Dedifferentiated amniotic fluid mesenchymal stem cell (primary cell): ENCODE measurements at regions not wholly inside any gene's neighbourhood (a gene's known extent, or its start where the extent isn't known, plus 50 kb on each side); places are given as distances from the start of the nearest gene placed in this dataset.
"Not testable (repeated sequence)": the region's sequence is repeated elsewhere in the genome, so short reads cannot be mapped to it uniquely, and the experiment has no call there.

Source experiments
- DNase-seq: peaks from one replicate; pipeline ENCODE4 v3.0.0-alpha.2; 2016; ENCODE audit errors: extremely low spot score

DNA sequence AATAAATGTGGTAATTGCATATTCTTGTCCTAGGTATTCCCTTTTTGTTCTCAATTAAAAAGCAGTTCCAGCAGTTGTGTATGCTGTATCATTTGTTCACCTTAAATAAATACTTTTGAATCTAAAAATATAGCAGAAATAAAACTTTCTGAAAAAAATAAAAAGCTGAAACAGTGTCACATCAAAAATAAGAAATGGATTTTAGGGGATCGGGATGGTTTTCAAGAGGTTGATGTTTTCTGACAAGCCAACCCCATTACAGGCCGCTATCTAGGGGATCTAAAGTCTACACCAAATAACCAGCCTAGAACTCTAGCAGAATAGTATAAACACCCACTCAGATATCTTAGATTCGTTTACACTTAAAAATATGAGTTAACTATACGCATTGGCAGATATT lies 95.4 kb upstream of the MAML3 start:
- peak; percentile 36 for DNase-seq

DNA sequence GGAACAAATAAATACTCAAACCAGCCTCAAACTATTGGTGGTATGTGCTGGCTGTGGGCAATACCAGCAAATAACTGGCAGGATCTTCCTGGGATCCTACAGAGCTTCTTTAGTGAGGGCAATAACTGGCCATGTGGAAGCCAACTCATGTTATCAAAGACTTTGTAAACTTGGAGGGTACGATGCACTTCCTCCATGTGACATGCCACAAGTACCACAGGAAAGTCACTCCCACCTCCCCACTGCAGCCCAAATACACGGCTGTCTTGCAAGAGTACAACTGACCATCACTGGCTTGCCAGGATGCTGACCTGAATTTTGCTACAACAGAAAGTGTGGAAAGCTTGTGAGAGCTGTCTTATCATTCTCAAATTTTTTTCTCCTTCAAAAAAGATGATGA lies 93.3 kb upstream of the MAML3 start:
- no peak for DNase-seq

GRCh38 chr4:140246216-140246615 lies 92.2 kb upstream of the MAML3 start:
- no peak for DNase-seq

- no peak for DNase-seq
Observed at GRCh38 chr4:140244328-140244727, 90.3 kb upstream of the MAML3 start.

GRCh38 chr4:140243278-140243753 lies 89.3 kb upstream of the MAML3 start:
- DNase-seq: no peak

DNA sequence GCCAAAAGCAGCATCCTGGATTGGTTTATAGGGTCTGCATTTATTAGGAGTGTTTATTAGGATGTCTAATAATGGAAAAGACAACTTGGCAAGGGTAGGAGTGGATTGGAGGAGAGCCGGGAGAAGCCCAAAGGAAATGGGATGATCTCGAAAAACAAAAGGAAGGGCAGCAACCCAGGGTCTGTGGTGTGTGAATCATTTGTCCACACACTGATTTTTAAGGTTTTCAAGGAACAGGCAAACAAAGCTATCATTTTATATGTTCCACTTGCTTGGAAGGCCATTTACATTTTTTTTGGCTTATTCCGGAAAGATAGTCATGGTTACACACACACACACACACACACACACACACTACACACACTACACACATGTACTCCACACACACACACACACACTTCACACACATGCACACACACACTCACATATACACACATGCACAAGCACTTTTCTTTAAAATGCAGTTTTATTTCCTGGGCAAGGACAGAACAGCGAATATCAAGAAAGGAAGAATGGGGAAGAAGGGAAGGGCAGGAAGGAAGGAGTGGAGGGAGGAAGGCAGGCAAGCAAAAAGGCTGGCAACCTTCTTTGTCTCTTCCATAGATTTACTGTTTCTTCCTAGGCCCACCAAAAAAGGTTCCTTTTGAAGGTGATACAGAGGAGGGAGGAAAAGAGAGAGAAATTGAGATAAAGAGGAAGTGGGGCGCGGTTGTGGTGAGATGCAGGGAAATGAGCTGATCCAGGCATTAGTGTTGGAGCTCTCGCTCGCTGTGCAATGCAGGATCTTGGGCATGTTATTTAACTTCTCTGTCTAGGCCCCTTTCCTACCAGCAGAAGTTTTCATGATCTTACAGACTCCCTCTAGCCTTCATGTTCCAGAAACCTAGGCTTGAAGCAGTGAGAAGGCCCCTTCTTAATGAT lies 88.6 kb upstream of the MAML3 start:
- DNase-seq: no peak

- no peak for DNase-seq
Observed at GRCh38 chr4:140240237-140240636, 86.3 kb upstream of the MAML3 start.

DNA sequence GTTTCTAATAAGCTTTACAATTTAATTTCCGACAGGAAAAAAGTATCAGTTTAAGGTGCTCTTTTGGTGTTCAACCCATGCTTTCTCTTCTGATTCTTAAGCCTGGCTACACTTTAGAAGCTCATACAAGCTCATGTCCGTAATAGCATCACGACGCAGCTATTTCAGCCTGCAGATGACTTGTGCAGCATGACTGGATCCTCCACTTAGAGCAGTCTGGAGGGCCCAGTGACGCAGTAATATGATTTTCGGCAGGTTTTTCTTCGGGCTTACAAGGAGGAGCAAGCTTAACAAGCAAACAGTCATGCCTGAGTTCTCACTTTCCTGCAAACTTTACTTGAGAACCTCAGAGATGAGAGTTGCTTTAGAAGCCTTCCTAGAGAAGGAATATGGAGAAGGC lies 85.3 kb upstream of the MAML3 start:
- DNase-seq: no peak

- peak; percentile 69 for DNase-seq
Observed at GRCh38 chr4:140238351-140239056, 84.5 kb upstream of the MAML3 start.

- DNase-seq: peak; percentile 92
Observed at GRCh38 chr4:140237616-140238350, 83.8 kb upstream of the MAML3 start.

GRCh38 chr4:140236654-140237169 lies 82.7 kb upstream of the MAML3 start:
- no peak for DNase-seq

DNA sequence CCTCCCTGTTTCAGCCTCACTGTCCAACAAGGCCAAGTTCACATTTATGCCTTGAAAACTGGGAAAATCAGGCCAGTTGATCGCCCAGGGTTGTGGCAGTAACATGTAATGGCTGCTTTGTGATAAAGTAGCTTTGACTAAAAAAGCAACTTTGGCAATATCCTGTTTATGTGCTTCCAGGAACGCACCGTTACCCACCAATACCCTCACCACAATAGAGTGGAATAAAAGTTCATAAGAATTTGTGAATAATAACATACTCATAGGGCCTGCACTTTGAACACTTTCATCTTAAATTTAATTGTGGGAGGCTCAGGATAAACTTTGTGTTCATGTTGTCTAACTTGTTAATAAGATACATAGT lies 80.7 kb upstream of the MAML3 start:
- no peak for DNase-seq

GRCh38 chr4:140233791-140234696 lies 80.1 kb upstream of the MAML3 start:
- peak; percentile 36 for DNase-seq

DNA sequence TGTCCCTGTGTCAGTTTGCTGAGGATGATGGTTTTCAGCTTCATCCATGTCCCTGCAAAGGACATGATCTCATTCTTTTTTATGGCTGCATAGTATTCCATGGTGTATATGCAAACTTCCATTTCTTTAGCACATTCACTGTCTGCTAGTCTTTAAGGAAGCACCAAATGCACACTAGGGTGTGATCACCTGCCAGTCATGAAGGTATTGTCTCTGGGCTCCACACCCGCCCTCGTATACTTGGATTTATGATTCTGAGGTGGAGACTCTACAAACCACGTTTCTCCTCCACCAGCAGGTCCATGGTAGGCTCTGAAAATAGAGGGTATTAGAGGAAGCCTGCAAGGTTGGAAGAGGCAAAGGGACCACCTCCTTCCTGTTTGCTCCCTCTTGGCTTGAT lies 75.9 kb upstream of the MAML3 start:
- no peak for DNase-seq

- DNase-seq: no peak
Observed at GRCh38 chr4:140227286-140227685, 73.3 kb upstream of the MAML3 start.

GRCh38 chr4:140223056-140223810 lies 69.2 kb upstream of the MAML3 start:
- no peak for DNase-seq

GRCh38 chr4:140222171-140222570 lies 68.2 kb upstream of the MAML3 start:
- no peak for DNase-seq

DNA sequence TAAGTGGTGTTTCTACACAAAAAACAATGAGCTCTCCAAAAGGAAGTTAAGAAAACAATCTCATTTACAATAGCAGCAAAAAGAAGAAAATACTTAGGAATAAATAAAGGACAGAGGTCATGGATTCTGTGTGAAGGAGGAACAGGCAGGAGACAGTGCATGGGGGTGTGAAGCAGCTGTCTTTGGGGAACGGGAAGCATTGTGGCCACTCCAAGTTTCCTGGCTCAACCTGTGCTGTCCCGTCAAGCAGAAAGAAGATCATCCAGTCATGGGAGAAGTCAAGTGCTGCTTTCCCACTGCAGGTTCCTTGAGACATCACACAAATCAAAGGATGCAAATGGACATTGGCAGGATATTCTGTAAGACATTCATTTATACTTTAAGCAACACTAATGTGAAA lies 66.1 kb upstream of the MAML3 start:
- DNase-seq: no peak

- DNase-seq: no peak
Observed at GRCh38 chr4:140219567-140219966, 65.6 kb upstream of the MAML3 start.

DNA sequence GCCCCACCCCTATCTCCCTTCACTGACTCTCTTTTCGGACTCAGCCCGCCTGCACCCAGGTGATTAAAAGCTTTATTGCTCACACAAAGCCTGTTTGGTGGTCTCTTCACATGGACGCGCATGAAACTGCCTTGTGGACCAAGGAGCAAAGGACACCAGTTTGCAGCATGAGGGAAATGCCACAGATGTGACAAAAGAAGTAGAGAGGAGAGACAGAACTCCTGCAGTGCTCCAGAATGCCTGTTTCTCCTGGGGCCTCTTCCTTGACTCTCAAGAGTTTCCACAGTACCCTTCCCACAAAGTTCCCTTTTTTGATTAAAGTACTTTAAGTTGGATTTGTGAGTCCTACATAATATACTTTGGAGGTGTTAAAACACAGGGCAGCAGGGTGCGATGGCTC lies 65.1 kb upstream of the MAML3 start:
- DNase-seq: not testable (repeated sequence)
